Peyer's patch (tissue), 4 donors: ENCODE measurements at regions not wholly inside any gene's neighbourhood (a gene's known extent, or its start where the extent isn't known, plus 50 kb on each side); places are given as distances from the start of the nearest gene placed in this dataset.
"Not testable (repeated sequence)": the region's sequence is repeated elsewhere in the genome, so short reads cannot be mapped to it uniquely, and the experiment has no call there.

ENCODE experiments used
- DNase-seq, 3 donors: peaks; one replicate each; pipeline ENCODE4 v3.0.0-alpha.2; 2017 to 2019
- H3K27ac ChIP-seq, 4 donors: fragments of 200-600 bp; sonication (generic); one replicate each; pipeline ENCODE4 v1.5.1; 2016 to 2019
- H3K27me3 ChIP-seq, 2 donors: fragments of 200-600 bp; sonication (generic); one replicate each; pipeline ENCODE4 v1.5.1; 2019
- H3K36me3 ChIP-seq, 3 donors: fragments of 200-600 bp; sonication (generic); one replicate each; pipeline ENCODE4 v1.5.1; 2016 to 2019
- H3K4me1 ChIP-seq, 4 donors: fragments of 200-600 bp; sonication (generic); one replicate each; pipeline ENCODE4 v1.5.1; 2016 to 2019
- H3K4me3 ChIP-seq, 4 donors: fragments of 200-600 bp; sonication (generic); 1 replicate in 3 of 4; 2 replicates in 1 of 4; pipeline ENCODE4 v1.5.1; 2016 to 2019; ENCODE audit warnings: mild to moderate bottlenecking in 1 of 4
- H3K9me3 ChIP-seq, 4 donors: fragments of 200-600 bp; sonication (generic); one replicate each; pipeline ENCODE4 v1.5.1; 2016 to 2019; ENCODE audit warnings: mild to moderate bottlenecking in 1 of 4
- POLR2A ChIP-seq, 2 donors: fragments of 450-650 bp; IDR thresholded peaks; one replicate each; pipeline ENCODE4 v1.5.1; 2017; ENCODE audit warnings: antibody characterized with exemption in 2 of 2, mild to moderate bottlenecking in 2 of 2, moderate library complexity in 2 of 2
- TF ChIP-seq, protein P1 (sequence below), 6 experiments: fragments of 450-650 bp in 4 of 6; fragments of 200-600 bp in 2 of 6; sonication (generic) in 1 of 6; IDR thresholded peaks; one replicate each; pipeline ENCODE4 v1.5.1; 2017 to 2019; ENCODE audit warnings: antibody characterized with exemption in 6 of 6, mild to moderate bottlenecking in 3 of 6, moderate library complexity in 1 of 6

DNA sequence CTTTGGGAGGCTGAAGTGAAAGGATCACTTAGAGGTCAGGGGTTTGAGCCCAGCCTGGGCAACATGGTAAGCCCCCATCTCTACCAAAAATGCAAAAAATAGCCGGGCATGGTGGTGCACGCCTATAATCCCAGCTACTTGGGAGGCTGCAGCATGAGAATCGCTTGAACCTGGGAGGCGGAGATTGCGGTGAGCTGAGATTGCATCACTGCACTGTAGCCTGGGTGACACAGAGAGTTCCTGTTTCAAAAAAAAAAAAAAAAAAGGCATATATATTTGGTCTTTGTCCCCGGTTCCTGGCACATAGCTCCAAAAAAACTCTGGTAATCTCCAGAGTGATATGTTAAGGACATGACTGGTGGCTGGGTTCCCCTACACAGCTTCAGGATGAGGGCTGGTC lies 147.3 kb downstream of the SEC23IP start:
- Histone ChIP-seq H3K36me3 (no peaks in the 10 kb centered on the region), H3K4me1 (no peaks in the 10 kb centered on the region), H3K4me3 (no peak overlapping the region), H3K27me3 (no peaks in the 10 kb centered on the region), H3K9me3 (no peaks in the 10 kb centered on the region), H3K27ac (no peak overlapping the region)
- TF ChIP-seq, protein P1, sequence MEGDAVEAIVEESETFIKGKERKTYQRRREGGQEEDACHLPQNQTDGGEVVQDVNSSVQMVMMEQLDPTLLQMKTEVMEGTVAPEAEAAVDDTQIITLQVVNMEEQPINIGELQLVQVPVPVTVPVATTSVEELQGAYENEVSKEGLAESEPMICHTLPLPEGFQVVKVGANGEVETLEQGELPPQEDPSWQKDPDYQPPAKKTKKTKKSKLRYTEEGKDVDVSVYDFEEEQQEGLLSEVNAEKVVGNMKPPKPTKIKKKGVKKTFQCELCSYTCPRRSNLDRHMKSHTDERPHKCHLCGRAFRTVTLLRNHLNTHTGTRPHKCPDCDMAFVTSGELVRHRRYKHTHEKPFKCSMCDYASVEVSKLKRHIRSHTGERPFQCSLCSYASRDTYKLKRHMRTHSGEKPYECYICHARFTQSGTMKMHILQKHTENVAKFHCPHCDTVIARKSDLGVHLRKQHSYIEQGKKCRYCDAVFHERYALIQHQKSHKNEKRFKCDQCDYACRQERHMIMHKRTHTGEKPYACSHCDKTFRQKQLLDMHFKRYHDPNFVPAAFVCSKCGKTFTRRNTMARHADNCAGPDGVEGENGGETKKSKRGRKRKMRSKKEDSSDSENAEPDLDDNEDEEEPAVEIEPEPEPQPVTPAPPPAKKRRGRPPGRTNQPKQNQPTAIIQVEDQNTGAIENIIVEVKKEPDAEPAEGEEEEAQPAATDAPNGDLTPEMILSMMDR (IDR thresholded peaks at IDR 0.05) = no peak
- TF ChIP-seq POLR2A (IDR thresholded peaks at IDR 0.05) = no peak
- no peak for DNase-seq

DNA sequence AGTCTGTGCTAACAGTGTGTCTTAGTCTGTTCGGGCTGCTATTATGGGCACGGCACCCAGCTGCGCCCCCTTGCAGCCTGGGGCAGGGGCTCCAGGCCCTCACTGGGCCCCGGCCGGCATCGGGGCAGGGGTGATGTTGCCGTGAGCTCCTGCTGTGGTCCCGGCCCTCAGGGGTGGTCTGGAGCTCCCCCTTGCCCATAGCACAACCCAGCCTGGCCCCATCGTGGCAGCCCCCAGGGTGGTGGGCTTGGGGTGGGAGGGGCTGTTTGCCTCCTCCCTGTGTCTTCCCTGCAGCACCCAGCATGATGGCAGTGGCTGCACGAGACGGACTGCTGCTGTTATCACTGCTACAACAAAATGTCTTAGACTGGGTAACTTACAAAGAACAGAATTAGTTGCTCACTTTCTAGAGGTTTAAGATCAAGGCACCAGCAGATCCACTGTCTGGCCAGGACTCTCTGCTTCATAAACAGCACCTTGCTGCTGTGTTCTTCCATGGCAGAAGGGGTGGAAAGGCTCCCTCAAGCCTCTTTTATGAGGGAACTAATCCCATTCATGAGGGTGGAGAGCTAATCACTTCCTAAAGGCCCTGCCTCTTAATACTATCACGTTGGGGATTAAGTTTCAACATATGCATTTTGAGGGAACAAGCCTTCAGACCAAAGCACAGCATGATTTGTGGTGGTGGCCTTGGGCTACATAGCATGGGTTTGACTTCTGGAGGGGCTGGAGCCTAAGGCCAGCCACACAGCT lies 149.5 kb downstream of the SEC23IP start:
- no peaks in the 10 kb centered on the region for H3K4me1 ChIP-seq
- DNase-seq = no peak
- no peak for TF ChIP-seq POLR2A (IDR thresholded peaks at IDR 0.05)
- TF ChIP-seq, protein P1 (IDR thresholded peaks at IDR 0.05) = no peak
- no peaks in the 10 kb centered on the region for H3K9me3 ChIP-seq
- H3K4me3 ChIP-seq = no peak overlapping the region
- no peaks in the 10 kb centered on the region for H3K27me3 ChIP-seq
- H3K36me3 ChIP-seq = no peaks in the 10 kb centered on the region
- no peak overlapping the region for H3K27ac ChIP-seq

DNA sequence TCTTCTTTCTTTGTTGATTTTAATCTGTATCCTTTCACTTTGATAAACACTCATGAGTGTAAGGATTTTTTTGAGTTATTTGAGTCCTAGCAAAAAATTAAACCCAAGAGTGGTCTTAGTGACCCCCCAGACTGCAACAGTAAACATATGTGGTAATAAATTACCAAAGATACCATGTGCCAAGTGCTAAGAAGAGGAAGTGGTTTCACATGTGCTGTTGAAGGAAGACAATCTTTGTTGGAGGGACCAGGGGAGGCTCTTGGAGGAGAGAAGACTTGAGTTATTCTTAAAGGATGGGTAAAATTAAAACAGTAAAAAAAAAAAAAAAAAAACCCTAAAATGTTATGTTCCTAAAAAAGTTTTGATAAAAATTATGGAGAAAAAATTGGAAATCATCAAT lies 150.2 kb downstream of the SEC23IP start:
- DNase-seq = no peak
- no peak overlapping the region for H3K27ac ChIP-seq
- H3K4me1 ChIP-seq = no peaks in the 10 kb centered on the region
- TF ChIP-seq POLR2A (IDR thresholded peaks at IDR 0.05) = no peak
- no peaks in the 10 kb centered on the region for H3K36me3 ChIP-seq
- no peaks in the 10 kb centered on the region for H3K27me3 ChIP-seq
- H3K4me3 ChIP-seq = no peak overlapping the region
- H3K9me3 ChIP-seq = no peaks in the 10 kb centered on the region

DNA sequence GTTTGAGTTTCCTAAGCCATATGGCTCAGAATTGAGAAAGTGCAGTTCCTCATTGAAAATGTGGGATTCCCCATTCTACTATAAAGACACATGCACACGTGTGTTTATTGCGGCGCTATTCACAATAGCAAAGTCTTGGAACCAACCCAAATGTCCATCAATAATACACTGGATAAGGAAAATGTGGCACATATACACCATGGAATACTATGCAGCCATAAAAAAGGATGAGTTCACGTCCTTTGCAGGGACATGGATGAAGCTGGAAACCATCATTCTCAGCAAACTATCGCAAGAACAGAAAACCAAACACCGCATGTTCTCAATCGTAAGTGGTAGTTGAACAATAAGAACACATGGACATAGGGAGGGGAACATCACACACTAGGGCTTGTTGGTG lies 154.8 kb downstream of the SEC23IP start:
- DNase-seq, H3K27me3 ChIP-seq, H3K36me3 ChIP-seq: not testable (repeated sequence)

DNA sequence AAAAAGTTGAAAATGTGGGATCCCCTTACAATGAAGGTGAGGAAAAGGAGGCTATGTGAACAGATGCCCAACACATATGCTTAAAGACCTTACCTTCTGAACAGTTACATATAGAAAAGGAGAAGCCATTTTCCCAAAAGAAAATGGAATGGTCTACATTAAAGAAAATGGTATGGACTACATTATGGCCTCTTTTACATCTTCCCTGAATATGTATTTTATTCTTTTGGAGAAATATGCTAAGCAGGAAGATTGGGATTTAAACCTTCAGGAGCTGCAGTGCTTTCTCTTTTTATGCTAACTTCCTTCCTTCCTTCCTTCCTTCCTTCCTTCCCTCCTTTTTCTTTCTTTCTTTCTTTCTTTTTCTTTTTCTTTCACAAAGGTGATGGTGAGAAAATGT lies 155.4 kb downstream of the SEC23IP start:
- TF ChIP-seq POLR2A (IDR thresholded peaks at IDR 0.05) = no peak
- TF ChIP-seq, protein P1 (IDR thresholded peaks at IDR 0.05) = no peak
- Histone ChIP-seq H3K9me3 (no peaks in the 10 kb centered on the region), H3K27ac (no peak overlapping the region), H3K4me1 (no peaks in the 10 kb centered on the region), H3K27me3 (no peaks in the 10 kb centered on the region), H3K4me3 (no peak overlapping the region), H3K36me3 (no peaks in the 10 kb centered on the region)
- DNase-seq = no peak

More for the DNA sequence above, 154.8 kb downstream of the SEC23IP start:
- H3K4me3 ChIP-seq, H3K9me3 ChIP-seq, H3K27ac ChIP-seq, H3K4me1 ChIP-seq: not testable (repeated sequence)

DNA sequence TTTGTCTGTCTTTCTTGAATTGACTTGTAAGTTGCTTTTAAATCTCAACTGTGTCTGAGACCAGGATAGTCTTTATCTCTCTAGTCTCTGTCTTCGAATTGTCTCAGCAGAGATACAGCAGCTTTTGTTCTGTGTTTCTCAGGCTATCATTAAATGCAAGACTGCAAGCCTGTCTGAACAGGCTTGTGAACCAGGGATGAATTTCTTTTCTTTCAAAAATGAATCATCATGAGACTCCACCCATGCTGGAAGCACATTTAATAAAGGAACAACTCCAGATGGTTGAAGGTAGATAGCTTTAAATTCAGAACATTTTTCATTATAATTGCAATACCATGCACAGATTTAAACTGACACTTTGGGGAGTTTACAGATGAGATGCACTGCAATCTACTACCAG lies 155.9 kb downstream of the SEC23IP start:
- Histone ChIP-seq H3K27me3 (no peaks in the 10 kb centered on the region), H3K27ac (no peak overlapping the region), H3K4me3 (no peak overlapping the region), H3K9me3 (no peaks in the 10 kb centered on the region), H3K4me1 (no peaks in the 10 kb centered on the region), H3K36me3 (no peaks in the 10 kb centered on the region)
- no peak for TF ChIP-seq POLR2A (IDR thresholded peaks at IDR 0.05)
- TF ChIP-seq, protein P1 (IDR thresholded peaks at IDR 0.05) = no peak
- no peak for DNase-seq

DNA sequence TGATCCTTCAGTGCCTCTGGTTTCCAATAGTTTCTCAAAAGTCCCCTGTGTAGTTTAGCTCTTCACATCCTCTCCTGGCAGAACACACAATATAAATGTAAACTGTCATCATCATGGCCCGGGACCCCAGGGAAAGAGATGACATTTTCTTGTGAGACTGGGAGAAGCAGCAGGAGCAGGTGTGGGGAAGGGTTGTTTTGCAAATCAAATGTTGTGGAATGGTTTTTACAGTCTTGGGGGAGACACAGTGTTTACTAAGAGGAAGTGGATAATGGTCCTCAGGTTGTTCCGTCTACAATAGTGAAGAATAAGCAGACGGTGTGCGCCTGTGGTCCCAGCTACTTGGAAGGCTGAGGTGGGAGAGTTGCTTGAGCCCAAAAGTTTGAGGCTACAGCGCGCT lies 159.1 kb downstream of the SEC23IP start:
- Histone ChIP-seq H3K27me3 (no peaks in the 10 kb centered on the region), H3K36me3 (no peaks in the 10 kb centered on the region), H3K4me3 (no peak overlapping the region), H3K27ac (no peak overlapping the region), H3K4me1 (no peaks in the 10 kb centered on the region), H3K9me3 (no peaks in the 10 kb centered on the region)
- TF ChIP-seq POLR2A (IDR thresholded peaks at IDR 0.05) = no peak
- TF ChIP-seq, protein P1 (IDR thresholded peaks at IDR 0.05) = no peak
- DNase-seq = no peak
